SJSA1 (cell line): ENCODE measurements at regions not wholly inside any gene's neighbourhood (a gene's known extent, or its start where the extent isn't known, plus 50 kb on each side); places are given as distances from the start of the nearest gene placed in this dataset.

Source experiments
- DNase-seq, 2 experiments: peaks; one replicate each; pipeline ENCODE4 v3.0.0-alpha.2; 2015 to 2020; ENCODE audit warnings: low spot score in 2 of 2, low read depth in 1 of 2
- H3K27ac ChIP-seq: fragments of 250-450 bp; sonication (Bioruptor Pico); 2 replicates; pipeline ENCODE4 v1.5.1; 2020; ENCODE audit warnings: mild to moderate bottlenecking, moderate library complexity
- H3K27me3 ChIP-seq: fragments of 250-450 bp; sonication (Bioruptor Pico); replicated peaks from 2 replicates; pipeline ENCODE4 v1.5.1; 2020; ENCODE audit warnings: mild to moderate bottlenecking, moderate library complexity
- H3K36me3 ChIP-seq: fragments of 250-450 bp; sonication (Bioruptor Pico); 2 replicates; pipeline ENCODE4 v1.5.1; 2020; ENCODE audit warnings: mild to moderate bottlenecking
- H3K4me1 ChIP-seq: fragments of 250-450 bp; sonication (Bioruptor Pico); replicated peaks from 2 replicates; pipeline ENCODE4 v1.6.1; 2021; ENCODE audit warnings: mild to moderate bottlenecking
- H3K4me3 ChIP-seq: fragments of 250-450 bp; sonication (Bioruptor Pico); 2 replicates; pipeline ENCODE4 v1.5.1; 2020; ENCODE audit warnings: mild to moderate bottlenecking
- H3K9me3 ChIP-seq: fragments of 250-450 bp; sonication (Bioruptor Pico); replicated peaks from 2 replicates; pipeline ENCODE4 v1.5.1; 2020; ENCODE audit warnings: mild to moderate bottlenecking

DNA sequence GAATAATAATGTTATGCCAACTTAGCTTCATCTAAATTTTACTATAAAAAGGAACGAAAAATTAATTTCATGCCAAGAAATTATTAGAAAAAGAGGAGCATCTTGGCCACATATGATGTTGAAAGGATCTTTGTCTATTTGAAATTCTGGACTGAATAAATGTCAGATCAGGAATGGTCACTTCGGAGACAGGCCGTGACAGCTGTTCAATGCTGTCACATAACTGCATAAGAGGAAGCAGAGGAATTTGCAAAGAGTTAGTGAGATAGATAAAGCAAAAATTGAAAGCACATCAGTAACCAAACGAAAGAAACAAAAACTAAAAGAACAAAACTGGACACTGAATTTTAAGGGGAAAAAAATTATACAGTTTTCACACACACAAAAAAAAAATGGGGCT lies 100.9 kb downstream of the GASK1B start:
- no peaks in the 10 kb centered on the region for H3K27me3 ChIP-seq
- no peak overlapping the region for H3K4me3 ChIP-seq
- no peak overlapping the region for H3K27ac ChIP-seq
- H3K36me3 ChIP-seq = no peaks in the 10 kb centered on the region
- no peaks in the 10 kb centered on the region for H3K4me1 ChIP-seq
- DNase-seq = no peak
- H3K9me3 ChIP-seq = no peaks in the 10 kb centered on the region

DNA sequence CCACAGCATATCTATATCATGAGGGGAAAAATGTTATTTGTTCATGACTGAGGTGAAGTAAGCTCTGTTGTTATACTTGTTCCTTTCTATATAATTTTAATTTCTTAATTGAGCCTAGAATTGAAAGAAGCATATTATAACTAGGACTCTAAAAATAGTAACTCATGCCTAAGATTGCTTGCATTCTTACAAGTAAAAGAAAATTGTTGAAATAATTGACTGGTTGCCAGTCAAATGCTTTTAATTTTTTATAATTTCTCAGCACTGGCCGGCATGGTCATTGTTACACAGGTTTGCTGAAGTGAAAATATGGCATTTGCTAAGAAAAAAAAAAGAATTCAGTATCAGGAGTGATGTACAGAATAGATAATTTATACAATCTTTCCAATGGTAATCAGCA lies 104.8 kb downstream of the GASK1B start:
- no peak overlapping the region for H3K4me3 ChIP-seq
- no peak for DNase-seq
- no peaks in the 10 kb centered on the region for H3K4me1 ChIP-seq
- H3K9me3 ChIP-seq = no peaks in the 10 kb centered on the region
- H3K36me3 ChIP-seq = no peaks in the 10 kb centered on the region
- H3K27me3 ChIP-seq = no peaks in the 10 kb centered on the region
- no peak overlapping the region for H3K27ac ChIP-seq

DNA sequence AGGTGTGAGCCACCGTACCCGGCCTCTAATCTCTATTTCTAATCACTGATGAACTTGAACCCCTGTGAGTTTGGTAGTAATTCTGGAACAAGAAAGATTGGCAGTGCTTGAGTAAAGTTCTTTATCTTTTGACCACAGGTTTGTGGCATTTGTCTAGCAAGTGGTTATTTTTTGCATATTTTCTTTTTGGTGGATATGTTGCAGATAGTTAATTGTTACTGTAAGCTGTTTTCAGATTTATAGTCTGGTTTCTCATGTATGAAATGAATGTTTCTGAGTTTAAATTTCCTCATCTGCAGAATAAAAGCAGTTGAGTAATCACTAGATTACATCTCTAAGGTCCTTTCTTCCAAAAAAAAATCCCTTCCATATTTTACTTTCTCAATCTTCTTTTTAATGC lies 105.2 kb downstream of the GASK1B start:
- Histone ChIP-seq H3K9me3 (no peaks in the 10 kb centered on the region), H3K4me3 (no peak overlapping the region), H3K36me3 (no peaks in the 10 kb centered on the region), H3K27me3 (no peaks in the 10 kb centered on the region), H3K4me1 (no peaks in the 10 kb centered on the region), H3K27ac (no peak overlapping the region)
- no peak for DNase-seq

GRCh38 chr4:158065603-158066002 lies 107.2 kb downstream of the GASK1B start:
- no peaks in the 10 kb centered on the region for H3K9me3 ChIP-seq
- H3K27me3 ChIP-seq = no peaks in the 10 kb centered on the region
- no peaks in the 10 kb centered on the region for H3K36me3 ChIP-seq
- H3K4me3 ChIP-seq = no peak overlapping the region
- no peak overlapping the region for H3K27ac ChIP-seq
- no peaks in the 10 kb centered on the region for H3K4me1 ChIP-seq
- no peak for DNase-seq

GRCh38 chr4:158065176-158065575 lies 107.6 kb downstream of the GASK1B start:
- no peak overlapping the region for H3K27ac ChIP-seq
- no peaks in the 10 kb centered on the region for H3K27me3 ChIP-seq
- no peaks in the 10 kb centered on the region for H3K4me1 ChIP-seq
- H3K4me3 ChIP-seq = no peak overlapping the region
- no peaks in the 10 kb centered on the region for H3K36me3 ChIP-seq
- no peak for DNase-seq
- no peaks in the 10 kb centered on the region for H3K9me3 ChIP-seq

DNA sequence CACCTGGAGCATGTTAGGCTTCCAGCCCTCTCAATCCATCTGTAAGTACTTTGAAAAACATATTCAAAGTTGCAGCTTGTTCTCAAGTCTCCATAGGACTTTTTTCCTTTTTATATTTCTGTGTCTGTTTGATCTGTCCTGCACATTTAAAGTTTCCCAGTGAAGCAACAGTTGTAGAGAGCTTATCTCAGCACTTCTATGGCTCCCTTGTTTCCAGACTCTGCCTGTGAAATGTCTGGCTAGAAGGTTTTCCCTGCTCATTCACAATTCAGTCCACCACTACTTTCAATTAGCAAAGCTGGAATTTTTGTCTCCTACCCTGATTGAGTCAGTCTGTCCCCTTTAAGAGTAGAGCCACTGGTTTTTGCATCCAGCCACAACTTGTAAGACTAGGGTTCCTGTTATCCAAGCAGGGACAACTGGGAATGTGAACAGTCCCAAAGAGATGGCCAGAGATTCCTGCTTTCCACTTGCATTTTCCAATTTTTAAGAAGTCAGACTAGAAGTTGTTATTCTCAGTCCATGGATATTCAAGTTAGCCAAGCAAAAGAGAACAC lies 116.1 kb downstream of the GASK1B start:
- Histone ChIP-seq H3K27ac (no peak overlapping the region), H3K9me3 (no peaks in the 10 kb centered on the region), H3K4me1 (no peaks in the 10 kb centered on the region), H3K27me3 (0 out of 2 replicates have a peak, but pooled peaks cover 4% of the 10 kb centered on the region), H3K4me3 (no peak overlapping the region), H3K36me3 (no peaks in the 10 kb centered on the region)
- no peak for DNase-seq

DNA sequence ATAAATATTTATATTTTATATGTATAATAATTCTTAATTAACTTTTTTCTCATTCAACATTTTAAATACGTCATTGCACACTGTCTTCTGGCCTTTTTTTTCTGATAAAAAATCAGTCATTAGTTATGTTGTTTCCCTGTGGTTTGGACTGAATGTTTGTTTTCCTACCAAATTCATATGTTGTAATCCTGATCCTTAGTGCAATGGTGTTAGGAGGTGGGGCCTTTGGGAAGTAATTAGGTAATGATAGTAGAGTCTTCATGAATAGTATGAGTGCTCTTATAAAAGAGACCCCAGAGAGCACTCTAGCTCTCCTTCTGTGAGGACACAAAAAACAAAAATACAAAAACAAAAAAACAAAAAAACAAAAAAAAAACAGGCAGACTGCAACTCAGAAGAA lies 117.2 kb downstream of the GASK1B start:
- Histone ChIP-seq H3K4me1 (no peaks in the 10 kb centered on the region), H3K4me3 (no peak overlapping the region), H3K27ac (no peak overlapping the region), H3K36me3 (no peaks in the 10 kb centered on the region), H3K27me3 (0 out of 2 replicates have a peak, but pooled peaks cover 4% of the 10 kb centered on the region), H3K9me3 (no peaks in the 10 kb centered on the region)
- DNase-seq = no peak

- Histone ChIP-seq H3K27ac (no peak overlapping the region), H3K36me3 (no peaks in the 10 kb centered on the region), H3K27me3 (no peaks in the 10 kb centered on the region), H3K9me3 (no peaks in the 10 kb centered on the region), H3K4me1 (no peaks in the 10 kb centered on the region), H3K4me3 (no peak overlapping the region)
- DNase-seq = no peak
These were observed 119.0 kb downstream of the GASK1B start for GRCh38 chr4:158053801-158054200.

- H3K27me3 ChIP-seq = no peaks in the 10 kb centered on the region
- no peaks in the 10 kb centered on the region for H3K9me3 ChIP-seq
- H3K4me1 ChIP-seq = no peaks in the 10 kb centered on the region
- no peak for DNase-seq
- no peak overlapping the region for H3K27ac ChIP-seq
- no peaks in the 10 kb centered on the region for H3K36me3 ChIP-seq
- no peak overlapping the region for H3K4me3 ChIP-seq
These were observed 119.7 kb downstream of the GASK1B start for GRCh38 chr4:158053086-158053485.

DNA sequence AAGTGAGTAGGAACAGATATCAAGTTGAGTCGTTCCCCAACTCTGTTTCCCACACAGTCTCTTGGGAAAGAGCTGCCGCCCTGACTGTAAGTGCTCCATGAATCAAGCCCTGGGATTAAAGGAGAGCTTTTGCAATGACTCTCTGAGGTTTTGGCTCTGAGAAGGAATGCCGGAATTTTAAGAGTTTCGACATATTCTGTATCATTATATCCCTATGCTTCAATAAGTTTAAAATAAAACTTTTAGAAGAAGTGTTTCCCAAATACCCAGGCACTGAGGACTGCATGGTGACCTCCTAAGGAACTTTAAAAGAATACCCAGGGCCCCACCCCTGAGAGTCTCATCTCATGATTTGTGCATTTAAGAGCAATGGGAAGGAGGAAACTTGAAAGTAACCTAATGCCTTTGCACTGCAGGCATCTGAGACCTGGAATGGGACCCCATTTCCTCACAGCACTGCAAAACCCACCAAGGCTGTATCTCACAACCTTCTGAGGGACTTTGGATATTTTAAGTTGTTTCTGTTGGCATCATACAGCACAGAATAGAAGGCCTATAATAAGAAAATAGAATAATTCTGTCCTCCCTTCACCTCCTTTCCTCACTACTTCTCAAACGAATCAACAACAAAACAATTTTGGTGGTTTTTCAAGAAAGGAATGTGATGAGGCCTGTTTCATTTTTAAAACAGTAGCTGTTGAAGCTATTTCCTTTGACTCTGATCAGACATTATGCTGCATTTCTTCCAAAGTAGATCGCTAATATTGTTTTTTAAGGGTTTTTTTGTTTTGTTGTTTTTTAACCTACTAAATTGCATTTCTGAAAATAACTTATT lies 121.2 kb downstream of the GASK1B start:
- no peaks in the 10 kb centered on the region for H3K36me3 ChIP-seq
- H3K9me3 ChIP-seq = no peaks in the 10 kb centered on the region
- no peak overlapping the region for H3K4me3 ChIP-seq
- no peak for DNase-seq
- H3K4me1 ChIP-seq = no peaks in the 10 kb centered on the region; the same call in 1 of the 2 replicates
- H3K27me3 ChIP-seq = no peaks in the 10 kb centered on the region
- H3K27ac ChIP-seq = no peak overlapping the region

- H3K27ac ChIP-seq = no peak overlapping the region
- no peaks in the 10 kb centered on the region for H3K9me3 ChIP-seq
- DNase-seq = no peak
- no peaks in the 10 kb centered on the region for H3K27me3 ChIP-seq
- no peaks in the 10 kb centered on the region for H3K36me3 ChIP-seq
- no peak overlapping the region for H3K4me3 ChIP-seq
- peaks cover 5% of the 10 kb centered on the region; the same call in 1 of the 2 replicates for H3K4me1 ChIP-seq
These were observed 121.9 kb downstream of the GASK1B start for GRCh38 chr4:158050942-158051341.

DNA sequence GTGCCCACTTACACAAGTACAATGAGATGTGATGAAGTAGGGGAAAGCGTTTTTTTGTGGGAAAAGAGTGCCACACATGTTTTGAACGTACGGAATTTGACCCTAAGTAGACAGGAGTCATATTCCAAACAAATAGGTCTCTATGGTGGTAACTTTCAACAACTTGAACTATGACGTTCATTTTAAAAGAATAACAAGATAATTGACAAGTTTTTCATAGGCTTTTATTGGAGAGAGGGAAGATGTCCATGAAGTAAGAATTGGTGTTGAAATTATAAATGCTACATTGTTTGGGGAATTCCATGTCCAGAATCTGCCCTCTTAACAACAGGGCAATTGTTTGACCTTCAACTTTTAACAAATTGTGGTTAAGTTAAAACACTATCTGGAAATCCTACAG lies 126.5 kb downstream of the GASK1B start:
- Histone ChIP-seq H3K4me1 (peaks cover 21% of the 10 kb centered on the region), H3K27ac (no peak overlapping the region), H3K36me3 (no peaks in the 10 kb centered on the region), H3K4me3 (no peak overlapping the region), H3K9me3 (no peaks in the 10 kb centered on the region), H3K27me3 (no peaks in the 10 kb centered on the region)
- DNase-seq = peak in 1 of 2 experiments; percentile 4

GRCh38 chr4:158043971-158044618 lies 128.7 kb downstream of the GASK1B start:
- DNase-seq = no peak
- Histone ChIP-seq H3K4me3 (no peak overlapping the region), H3K4me1 (peaks cover 21% of the 10 kb centered on the region), H3K36me3 (no peaks in the 10 kb centered on the region), H3K9me3 (no peaks in the 10 kb centered on the region), H3K27me3 (no peaks in the 10 kb centered on the region), H3K27ac (no peak overlapping the region)

- H3K27ac ChIP-seq = peak overlapping the region; percentile 21; the same call in 1 of the 2 replicates
- peak in 1 of 2 experiments; percentile 85 for DNase-seq
- no peak overlapping the region for H3K4me3 ChIP-seq
These were observed 130.2 kb downstream of the GASK1B start for GRCh38 chr4:158042591-158043030.

More at GRCh38 chr4:158042591-158043030, 130.2 kb downstream of the GASK1B start:
- H3K9me3 ChIP-seq = no peaks in the 10 kb centered on the region
- H3K4me1 ChIP-seq = peaks cover 21% of the 10 kb centered on the region
- no peaks in the 10 kb centered on the region for H3K36me3 ChIP-seq
- no peaks in the 10 kb centered on the region for H3K27me3 ChIP-seq
